ENCODE measurements at regions not wholly inside any gene's neighbourhood (a gene's known extent, or its start where the extent isn't known, plus 50 kb on each side); places are given as distances from the start of the nearest gene placed in this dataset.

GRCh38 chr4:105067946-105068345 is 78.7 kb upstream of the TET2 start:
- TF ChIP-seq CTCF (conservative IDR thresholded peaks at IDR 0.05; ENCODE audit: low read length): no peak
- no peak for TF ChIP-seq EZH2phosphoT487 (IDR thresholded peaks at IDR 0.05; ENCODE audit: borderline replicate concordance)

All from Loucy (cell line).